HG02981 (cell line): ENCODE measurements at regions not wholly inside any gene's neighbourhood (a gene's known extent, or its start where the extent isn't known, plus 50 kb on each side); places are given as distances from the start of the nearest gene placed in this dataset.
"Not testable (repeated sequence)": the region's sequence is repeated elsewhere in the genome, so short reads cannot be mapped to it uniquely, and the experiment has no call there.

Source experiments
- ATAC-seq: cut with Tn5 transposase; IDR thresholded peaks from one replicate; pipeline ENCODE4 v1.9.1; 2021; ENCODE audit warnings: mild to moderate bottlenecking, moderate library complexity; ENCODE audit not compliant: unreplicated experiment

GRCh38 chr17:53093391-53093790 is 729.3 kb upstream of the KIF2B start:
- ATAC-seq, result no peak

- no peak for ATAC-seq
Measured at GRCh38 chr17:53092072-53092471, 730.7 kb upstream of the KIF2B start.

GRCh38 chr17:53090770-53091169 is 732.0 kb upstream of the KIF2B start:
- no peak for ATAC-seq

GRCh38 chr17:53088481-53088880 is 734.2 kb upstream of the KIF2B start:
- ATAC-seq, result no peak

DNA sequence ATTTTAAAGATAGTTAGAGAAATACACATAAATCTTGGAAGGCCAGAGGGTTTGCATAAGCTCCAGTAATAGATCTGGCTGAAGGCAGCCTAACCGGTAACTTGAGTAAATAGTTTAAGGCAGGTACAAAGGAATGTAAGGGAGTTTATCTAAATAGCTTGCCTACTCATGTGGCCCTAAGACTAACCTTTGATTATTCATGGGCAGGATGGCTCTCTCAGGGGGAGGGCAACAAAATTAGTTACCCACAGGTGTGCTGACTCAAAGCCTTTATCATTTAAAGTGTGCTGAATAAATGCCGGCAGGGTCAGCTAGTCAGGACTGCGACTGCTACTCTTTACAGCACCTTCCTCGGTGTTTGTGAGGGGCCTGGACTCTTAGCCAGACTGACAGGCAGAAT is 761.3 kb upstream of the KIF2B start:
- no peak for ATAC-seq

DNA sequence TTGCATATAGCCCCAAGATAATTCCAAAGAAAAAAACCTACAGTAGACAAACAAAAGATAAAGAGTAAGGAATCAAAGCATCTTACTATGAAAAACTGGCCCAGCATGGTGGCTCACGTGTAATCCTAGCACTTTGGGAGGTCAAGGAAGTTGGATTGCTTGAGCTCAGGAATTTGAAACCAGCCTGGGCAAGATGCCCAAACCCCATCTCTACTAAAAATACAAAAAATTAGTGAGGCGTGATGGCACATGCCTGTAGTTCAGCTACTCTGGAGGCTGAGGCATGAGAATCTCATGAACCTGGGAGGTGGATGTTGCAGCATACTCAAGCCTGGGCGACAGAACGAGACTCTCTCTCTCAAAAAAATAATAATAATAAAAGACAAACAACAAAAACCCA is 764.7 kb upstream of the KIF2B start:
- ATAC-seq, result no peak

DNA sequence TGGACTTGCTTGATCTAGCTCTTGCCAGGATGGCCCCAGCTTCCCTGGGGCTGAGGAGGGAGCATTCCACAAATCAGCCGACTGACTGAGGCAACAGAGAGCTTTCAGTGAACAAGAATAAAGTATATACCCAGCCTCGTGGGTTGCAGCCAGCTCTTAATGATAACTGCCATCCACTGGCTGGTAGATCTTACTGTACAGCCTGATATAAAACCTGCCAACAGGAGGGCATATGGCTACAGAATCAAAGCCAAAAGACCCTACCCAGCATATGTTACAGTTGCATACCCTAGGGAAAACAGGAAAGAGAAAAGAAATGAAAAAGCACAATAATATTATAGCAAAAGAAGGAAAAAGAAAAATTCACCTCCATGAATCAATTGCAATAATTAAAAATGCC is 775.9 kb upstream of the KIF2B start:
- no peak for ATAC-seq

- ATAC-seq, result no peak
Measured at GRCh38 chr17:53039981-53040380, 782.7 kb upstream of the KIF2B start.

DNA sequence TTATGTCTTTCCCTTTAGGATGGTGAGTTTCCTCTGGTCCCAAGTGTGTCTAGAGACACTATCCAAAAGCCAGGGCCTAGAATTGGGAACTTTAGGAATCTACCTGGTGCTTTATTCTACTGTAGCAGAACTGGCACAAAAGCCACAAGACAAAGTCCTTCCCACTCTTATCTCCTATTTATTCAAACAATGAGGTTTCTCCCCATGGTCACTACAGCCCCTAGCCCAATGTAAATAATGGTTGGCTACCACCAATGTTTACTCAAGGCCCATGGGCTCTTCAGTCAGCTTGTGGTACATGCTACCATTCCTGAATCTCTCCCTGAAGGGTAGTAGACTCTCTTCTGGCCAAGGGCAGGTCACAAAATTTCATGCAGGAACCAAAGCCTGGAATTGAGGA is 789.4 kb upstream of the KIF2B start:
- no peak for ATAC-seq

DNA sequence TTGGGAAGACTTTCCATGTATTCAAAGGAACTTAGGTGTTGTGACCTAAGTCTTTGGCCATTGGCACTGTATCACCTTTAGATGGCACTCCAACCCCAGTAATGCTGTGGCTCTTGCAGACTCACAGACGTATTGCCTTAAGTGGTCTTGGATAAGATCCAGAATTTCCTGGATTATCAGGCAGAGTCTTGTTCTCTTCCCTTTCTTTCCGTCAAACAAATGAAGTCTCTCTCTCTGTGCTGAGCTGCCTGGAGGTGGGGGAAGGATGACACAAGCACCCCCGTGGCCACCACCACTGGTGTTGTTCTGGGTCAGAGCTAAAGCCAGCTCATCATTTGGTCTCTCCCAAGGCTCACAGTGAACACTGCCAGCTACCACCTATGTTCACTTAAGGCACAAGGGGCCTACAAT is 789.9 kb upstream of the KIF2B start:
- ATAC-seq, result no peak

- no peak for ATAC-seq
Measured at GRCh38 chr17:53017227-53017626, 805.5 kb upstream of the KIF2B start.

GRCh38 chr17:53016085-53016484 is 806.6 kb upstream of the KIF2B start:
- ATAC-seq, result no peak

GRCh38 chr17:53012364-53012763 is 810.4 kb upstream of the KIF2B start:
- ATAC-seq, result no peak

GRCh38 chr17:53006006-53006405 is 816.7 kb upstream of the KIF2B start:
- no peak for ATAC-seq

GRCh38 chr17:53004902-53005301 is 817.8 kb upstream of the KIF2B start:
- ATAC-seq, result no peak

GRCh38 chr17:52995881-52996280 is 826.8 kb upstream of the KIF2B start:
- no peak for ATAC-seq

- ATAC-seq, result no peak
Measured at GRCh38 chr17:52995147-52995546, 827.6 kb upstream of the KIF2B start.

- ATAC-seq, result no peak
Measured at GRCh38 chr17:52986056-52986662, 827.6 kb upstream of the CA10 start.

DNA sequence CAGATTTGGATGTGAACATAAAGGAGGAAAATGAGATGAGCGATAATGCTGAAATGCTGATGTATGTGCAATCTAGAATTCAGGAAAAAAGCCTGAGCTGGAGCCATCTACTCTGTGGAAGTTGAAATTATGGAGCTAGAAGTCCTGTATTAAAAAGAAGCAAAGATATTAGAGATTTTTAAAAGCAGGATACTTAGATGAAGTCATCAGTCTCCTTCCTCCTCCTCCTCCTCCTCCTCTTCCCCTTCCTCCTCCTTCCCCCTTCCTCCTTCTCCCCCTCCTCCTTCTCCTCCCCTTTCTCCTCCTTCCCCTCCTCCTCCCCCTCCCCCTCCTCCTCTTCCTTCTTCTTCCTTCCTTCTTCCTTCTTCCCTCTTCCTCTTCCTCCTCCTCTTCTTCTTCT is 823.8 kb upstream of the CA10 start:
- no peak for ATAC-seq

DNA sequence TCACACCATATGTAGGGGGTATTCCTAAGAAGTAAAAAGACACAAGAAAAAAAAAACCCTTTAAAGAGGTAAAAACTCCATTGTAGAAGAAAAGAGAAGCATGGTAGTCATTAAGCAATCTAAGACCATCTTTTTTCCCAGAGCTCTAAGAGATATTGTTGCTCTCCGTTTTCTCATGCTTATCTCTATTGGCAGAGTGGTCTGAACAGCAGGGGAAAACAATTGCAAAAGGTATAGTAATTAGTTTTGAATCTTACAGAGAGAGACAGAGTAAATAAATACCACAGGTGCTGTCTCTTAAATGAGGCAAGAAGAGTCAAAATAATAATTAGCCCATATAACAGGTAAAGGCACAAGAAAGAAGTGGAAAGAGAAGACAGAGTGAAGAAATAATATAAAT is 821.4 kb upstream of the CA10 start:
- no peak for ATAC-seq

DNA sequence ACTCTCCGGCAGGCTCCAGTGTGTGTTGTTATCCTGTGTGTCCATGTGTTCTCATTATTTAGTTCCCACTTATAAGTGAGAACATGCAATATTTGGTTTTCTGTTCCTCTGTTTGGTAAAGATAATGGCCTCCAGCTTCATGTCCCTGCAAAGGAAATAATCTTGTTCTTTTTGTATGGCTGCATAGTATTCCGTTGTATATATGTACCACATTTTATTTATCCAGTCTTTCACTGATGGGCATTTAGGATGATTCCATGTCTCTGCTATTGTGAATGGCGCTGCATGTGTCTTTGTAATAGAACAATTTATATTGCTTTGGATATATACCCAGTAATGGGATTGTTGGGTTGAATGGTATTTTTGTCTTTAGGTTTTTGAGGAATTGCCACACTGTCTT is 807.3 kb upstream of the CA10 start:
- ATAC-seq, result no peak

- ATAC-seq, result not testable (repeated sequence)
Measured at GRCh38 chr17:52961751-52962150, 803.2 kb upstream of the CA10 start.

DNA sequence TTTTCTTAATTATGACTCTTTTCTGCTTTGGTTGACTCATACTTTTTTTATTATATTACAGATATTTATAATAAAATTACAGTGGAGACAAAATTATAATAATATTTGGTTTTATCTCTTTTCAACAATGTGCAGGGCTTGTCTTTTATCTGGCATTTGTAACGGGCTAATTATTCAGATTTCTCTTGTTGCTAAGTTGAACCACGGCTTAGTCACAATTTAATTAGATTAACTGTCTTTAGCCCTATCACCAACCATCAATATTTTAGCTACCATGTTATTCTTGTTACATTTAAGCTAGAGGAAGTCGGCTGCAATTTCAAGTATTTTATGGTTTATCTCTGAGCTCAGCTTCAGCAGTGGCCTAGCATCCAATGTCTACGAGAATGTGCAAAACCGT is 798.9 kb upstream of the CA10 start:
- no peak for ATAC-seq

DNA sequence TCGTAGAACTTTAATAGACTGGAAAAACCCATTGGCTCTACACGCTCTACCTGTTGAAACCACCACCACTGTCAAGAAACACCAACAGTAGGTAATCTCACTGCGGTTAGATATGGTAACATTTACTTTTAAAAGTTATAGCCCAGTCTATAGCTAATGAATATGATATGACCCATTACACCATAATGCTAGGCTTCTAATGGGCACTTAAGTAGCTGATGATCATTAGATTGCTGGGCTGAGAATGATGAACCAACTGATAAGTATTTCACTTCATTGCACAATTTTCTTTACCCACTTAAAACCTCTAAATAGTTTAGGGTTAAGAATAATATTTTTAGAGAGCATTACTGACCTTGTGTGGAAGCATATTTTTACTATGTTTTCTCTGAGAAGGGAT is 788.9 kb upstream of the CA10 start:
- ATAC-seq, result no peak
